ENCODE measurements at regions not wholly inside any gene's neighbourhood (a gene's known extent, or its start where the extent isn't known, plus 50 kb on each side); places are given as distances from the start of the nearest gene placed in this dataset.
A peak's percentile ranks its signal among the peaks of the same experiment; 100 is the strongest.

- TF ChIP-seq CTCF (IDR thresholded peaks at IDR 0.05) (no peak), ZNF423 (CRISPR knock-in tag; IDR thresholded peaks at IDR 0.05) (no peak)
Observed at GRCh38 chr2:129907256-129907998, 72.0 kb upstream of the RAB6C start (continued).

GRCh38 chr2:129908721-129909373 lies 70.6 kb upstream of the RAB6C start:
- POLR2A ChIA-PET = no interaction called here
- CTCF ChIA-PET = interaction anchor here (0.8 to 2.2 kb wide), 2 partner anchors 14 to 160 kb away, joined by 3 to 18 read pairs; no protein-coding TSS in a partner anchor
- H3K4me1 Mint-ChIP-seq = peaks cover 12% of the 10 kb centered on the region
- DNase-seq (ENCODE audit: low spot score) = peak; percentile 26
- peak; percentile 49 for ATAC-seq
- no peaks in the 10 kb centered on the region for H3K27me3 Mint-ChIP-seq (ENCODE audit: low read depth)
- H3K27ac Mint-ChIP-seq = no peak overlapping the region
- no peaks in the 10 kb centered on the region for H3K36me3 Mint-ChIP-seq
- TF ChIP-seq ZNF512 (CRISPR knock-in tag; IDR thresholded peaks at IDR 0.05; ENCODE audit: borderline replicate concordance) (no peak), MAX (CRISPR knock-in tag; IDR thresholded peaks at IDR 0.05) (0 out of 2 replicates have a peak, but pooled peaks have one; percentile 37), HMGXB4 (CRISPR knock-in tag; IDR thresholded peaks at IDR 0.05) (no peak)
- H3K4me3 Mint-ChIP-seq = no peak overlapping the region
- no peaks in the 10 kb centered on the region for H3K9me3 Mint-ChIP-seq

- H3K9me3 Mint-ChIP-seq = no peaks in the 10 kb centered on the region
- H3K36me3 Mint-ChIP-seq = no peaks in the 10 kb centered on the region
- H3K27ac Mint-ChIP-seq = no peak overlapping the region
Observed at GRCh38 chr2:129909651-129910418, 69.6 kb upstream of the RAB6C start.

More at GRCh38 chr2:129909651-129910418, 69.6 kb upstream of the RAB6C start:
- TF ChIP-seq RORB (CRISPR knock-in tag; IDR thresholded peaks at IDR 0.05) = no peak
- no peak for TF ChIP-seq ZNF425 (CRISPR knock-in tag; conservative IDR thresholded peaks at IDR 0.05)
- ATAC-seq (no peak), DNase-seq (ENCODE audit: low spot score) (no peak)
- no peak overlapping the region for H3K4me3 Mint-ChIP-seq
- no peaks in the 10 kb centered on the region for H3K27me3 Mint-ChIP-seq (ENCODE audit: low read depth)
- POLR2A ChIA-PET = no interaction called here
- peaks cover 12% of the 10 kb centered on the region for H3K4me1 Mint-ChIP-seq
- CTCF ChIA-PET = interaction anchor here (2.2 kb wide), 1 partner anchor 13 kb away, joined by 18 read pairs; no protein-coding TSS in a partner anchor
